HEK293 (cell line): ENCODE measurements at regions not wholly inside any gene's neighbourhood (a gene's known extent, or its start where the extent isn't known, plus 50 kb on each side); places are given as distances from the start of the nearest gene placed in this dataset.

ENCODE experiments used
- CTCF ChIA-PET: fragments of 350-600 bp; formaldehyde crosslinking; extraction: SDS; loops from one replicate; lab custom pipeline; 2021; ENCODE audit warnings: antibody characterized with exemption; lab: Yijun Ruan, JAX
- POLR2A ChIA-PET: fragments of 300-600 bp; formaldehyde crosslinking; extraction: SDS; loops from one replicate; lab custom pipeline; 2020; ENCODE audit warnings: antibody characterized with exemption, inconsistent platforms; lab: Yijun Ruan, JAX
- H3K27ac ChIP-seq: fragments of 200-500 bp; sonication (Bioruptor generic); 2 replicates; pipeline ENCODE4 v1.5.1; 2014; ENCODE audit warnings: low read depth, low read length, control low read depth, inconsistent platforms; ENCODE audit errors: extremely low read depth
- H3K36me3 ChIP-seq, 2 experiments: fragments of 200-500 bp in 1 of 2; sonication (Bioruptor generic) in 1 of 2; 1 replicate in 1 of 2; 2 replicates in 1 of 2; pipeline ENCODE4 v1.5.1; 2014 to 2017; ENCODE audit warnings: inconsistent platforms in 2 of 2, low read length in 2 of 2; ENCODE audit not compliant: control insufficient read depth in 2 of 2, insufficient read depth in 1 of 2
- H3K4me1 ChIP-seq: fragments of 200-500 bp; sonication (Bioruptor generic); 2 replicates; pipeline ENCODE4 v1.5.1; 2014; ENCODE audit warnings: mild to moderate bottlenecking, low read length, inconsistent platforms; ENCODE audit not compliant: control insufficient read depth, insufficient read depth
- H3K4me3 ChIP-seq: 2 replicates; pipeline ENCODE4 v1.5.1; 2011; ENCODE audit warnings: low read depth, mild to moderate bottlenecking, control low read depth, low read length, moderate library complexity
- H3K9me3 ChIP-seq: fragments of 200-500 bp; sonication (Bioruptor generic); 2 replicates; pipeline ENCODE4 v1.5.1; 2014; ENCODE audit warnings: low read depth, low read length, inconsistent platforms; ENCODE audit not compliant: control insufficient read depth, insufficient read depth
- CTCF ChIP-seq: fragments of 450-650 bp; formaldehyde crosslinking; IDR thresholded peaks from 2 replicates; pipeline ENCODE4 v1.5.1; 2016; ENCODE audit warnings: missing biosample characterization, missing genetic modification characterization
- EGR2 ChIP-seq: fragments of 450-650 bp; formaldehyde crosslinking; IDR thresholded peaks from 2 replicates; pipeline ENCODE4 v1.5.1; 2016; ENCODE audit warnings: low read depth, missing biosample characterization, missing genetic modification characterization
- GLIS2 ChIP-seq: fragments of 450-650 bp; formaldehyde crosslinking; IDR thresholded peaks from 2 replicates; pipeline ENCODE4 v1.5.1; 2016; ENCODE audit warnings: missing biosample characterization, missing genetic modification characterization
- KLF8 ChIP-seq: fragments of 450-650 bp; formaldehyde crosslinking; IDR thresholded peaks from 2 replicates; pipeline ENCODE4 v1.5.1; 2016; ENCODE audit warnings: missing biosample characterization, missing genetic modification characterization
- OVOL3 ChIP-seq: fragments of 450-650 bp; formaldehyde crosslinking; IDR thresholded peaks from 2 replicates; pipeline ENCODE4 v1.5.1; 2016; ENCODE audit warnings: missing biosample characterization, missing genetic modification characterization
- REST ChIP-seq: fragments of 450-650 bp; formaldehyde crosslinking; IDR thresholded peaks from 2 replicates; pipeline ENCODE4 v1.5.1; 2016; ENCODE audit warnings: missing biosample characterization, missing genetic modification characterization
- SALL2 ChIP-seq: fragments of 450-650 bp; formaldehyde crosslinking; IDR thresholded peaks from 2 replicates; pipeline ENCODE4 v1.5.0; 2017; ENCODE audit warnings: missing biosample characterization, mild to moderate bottlenecking, missing genetic modification characterization, borderline replicate concordance
- YY1 ChIP-seq: fragments of 450-650 bp; formaldehyde crosslinking; IDR thresholded peaks from 2 replicates; pipeline ENCODE4 v1.5.1; 2018; ENCODE audit warnings: missing biosample characterization, missing genetic modification characterization
- ZNF280D ChIP-seq: fragments of 450-650 bp; formaldehyde crosslinking; IDR thresholded peaks from 2 replicates; pipeline ENCODE4 v1.5.1; 2016; ENCODE audit warnings: missing biosample characterization, missing genetic modification characterization
- ZNF324 ChIP-seq: fragments of 450-650 bp; formaldehyde crosslinking; IDR thresholded peaks from 2 replicates; pipeline ENCODE4 v1.5.1; 2016; ENCODE audit warnings: missing biosample characterization, missing genetic modification characterization
- ZNF366 ChIP-seq: fragments of 450-650 bp; formaldehyde crosslinking; conservative IDR thresholded peaks from 2 replicates; pipeline ENCODE4 v1.5.1; 2016; ENCODE audit warnings: missing biosample characterization, missing genetic modification characterization
- ZNF391 ChIP-seq: fragments of 450-650 bp; formaldehyde crosslinking; IDR thresholded peaks from 2 replicates; pipeline ENCODE4 v1.5.1; 2016; ENCODE audit warnings: low read depth, missing biosample characterization, missing genetic modification characterization, borderline replicate concordance
- ZNF48 ChIP-seq: fragments of 450-650 bp; formaldehyde crosslinking; IDR thresholded peaks from 2 replicates; pipeline ENCODE4 v1.5.1; 2016; ENCODE audit warnings: missing biosample characterization, missing genetic modification characterization
- ZNF518A ChIP-seq: fragments of 450-650 bp; formaldehyde crosslinking; conservative IDR thresholded peaks from 2 replicates; pipeline ENCODE4 v1.5.1; 2016; ENCODE audit warnings: low read depth, missing biosample characterization, missing genetic modification characterization
- ZNF549 ChIP-seq: fragments of 450-650 bp; IDR thresholded peaks from 2 replicates; pipeline ENCODE4 v1.5.1; 2018; ENCODE audit warnings: missing biosample characterization, missing genetic modification characterization, mild to moderate bottlenecking, inconsistent platforms, moderate library complexity
- ZNF629 ChIP-seq: fragments of 450-650 bp; formaldehyde crosslinking; IDR thresholded peaks from 2 replicates; pipeline ENCODE4 v1.5.1; 2017; ENCODE audit warnings: missing biosample characterization, missing genetic modification characterization
- ZNF660 ChIP-seq: fragments of 450-650 bp; IDR thresholded peaks from 2 replicates; pipeline ENCODE4 v1.5.1; 2018; ENCODE audit warnings: missing biosample characterization, mild to moderate bottlenecking, missing genetic modification characterization
- ZNF692 ChIP-seq: fragments of 450-650 bp; formaldehyde crosslinking; IDR thresholded peaks from 2 replicates; pipeline ENCODE4 v1.5.1; 2016; ENCODE audit warnings: missing biosample characterization, missing genetic modification characterization

- ChIA-PET POLR2A (no interaction called here), CTCF (interaction anchor here (0.6 to 1.8 kb wide), 5 partner anchors 65 to 441 kb away, joined by 3 to 5 read pairs (median 4); no protein-coding TSS in a partner anchor)
- H3K9me3 ChIP-seq, result no peaks in the 10 kb centered on the region
Observed at GRCh38 chr3:64464955-64465354, 222.8 kb downstream of the ADAMTS9 start.

More at GRCh38 chr3:64464955-64465354, 222.8 kb downstream of the ADAMTS9 start:
- TF ChIP-seq GLIS2 (tag by site-specific recombination) (no peak), ZNF692 (tag by site-specific recombination) (no peak), ZNF366 (tag by site-specific recombination) (no peak), ZNF629 (tag by site-specific recombination) (no peak), YY1 (tag by site-specific recombination) (no peak), KLF8 (tag by site-specific recombination) (no peak), ZNF391 (no peak), OVOL3 (no peak), SALL2 (no peak), ZNF660 (no peak), ZNF48 (tag by site-specific recombination) (no peak), REST (tag by site-specific recombination) (no peak), CTCF (tag by site-specific recombination) (no peak), ZNF518A (tag by site-specific recombination) (no peak), EGR2 (tag by site-specific recombination) (no peak), ZNF324 (tag by site-specific recombination) (no peak), ZNF280D (tag by site-specific recombination) (no peak), ZNF549 (tag by site-specific recombination) (no peak)
- no peaks in the 10 kb centered on the region for H3K36me3 ChIP-seq
- no peak overlapping the region for H3K27ac ChIP-seq
- no peaks in the 10 kb centered on the region for H3K4me1 ChIP-seq
- no peak overlapping the region for H3K4me3 ChIP-seq
